ENCODE measurements at regions not wholly inside any gene's neighbourhood (a gene's known extent, or its start where the extent isn't known, plus 50 kb on each side); places are given as distances from the start of the nearest gene placed in this dataset.

DNA sequence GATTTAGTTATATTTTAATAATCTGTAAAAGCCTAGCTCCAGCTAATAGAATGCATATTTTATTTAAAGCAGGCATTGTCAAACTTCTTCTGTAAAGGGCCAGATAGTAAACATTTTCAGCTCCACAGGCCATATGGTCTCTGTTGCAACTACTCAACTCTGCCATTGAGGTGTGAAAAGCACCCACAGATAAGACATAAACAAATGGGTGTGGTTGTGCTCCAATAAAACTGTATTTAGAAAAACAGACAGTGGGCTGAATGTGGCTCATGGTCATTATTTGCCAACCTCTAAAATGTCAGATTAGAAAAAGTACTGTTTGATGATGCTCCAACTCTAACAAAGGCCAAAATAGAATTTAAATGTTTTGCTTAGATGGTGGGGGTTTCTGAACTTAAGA, 519.9 kb downstream of the RNF144A start:
- no peak for TF ChIP-seq POLR2AphosphoS5 (IDR thresholded peaks at IDR 0.05; ENCODE audit: low read depth, low read length)
- TF ChIP-seq SIN3A (IDR thresholded peaks at IDR 0.05; ENCODE audit: borderline replicate concordance, insufficient read depth, low read length), result no peak
- TF ChIP-seq, protein P1, sequence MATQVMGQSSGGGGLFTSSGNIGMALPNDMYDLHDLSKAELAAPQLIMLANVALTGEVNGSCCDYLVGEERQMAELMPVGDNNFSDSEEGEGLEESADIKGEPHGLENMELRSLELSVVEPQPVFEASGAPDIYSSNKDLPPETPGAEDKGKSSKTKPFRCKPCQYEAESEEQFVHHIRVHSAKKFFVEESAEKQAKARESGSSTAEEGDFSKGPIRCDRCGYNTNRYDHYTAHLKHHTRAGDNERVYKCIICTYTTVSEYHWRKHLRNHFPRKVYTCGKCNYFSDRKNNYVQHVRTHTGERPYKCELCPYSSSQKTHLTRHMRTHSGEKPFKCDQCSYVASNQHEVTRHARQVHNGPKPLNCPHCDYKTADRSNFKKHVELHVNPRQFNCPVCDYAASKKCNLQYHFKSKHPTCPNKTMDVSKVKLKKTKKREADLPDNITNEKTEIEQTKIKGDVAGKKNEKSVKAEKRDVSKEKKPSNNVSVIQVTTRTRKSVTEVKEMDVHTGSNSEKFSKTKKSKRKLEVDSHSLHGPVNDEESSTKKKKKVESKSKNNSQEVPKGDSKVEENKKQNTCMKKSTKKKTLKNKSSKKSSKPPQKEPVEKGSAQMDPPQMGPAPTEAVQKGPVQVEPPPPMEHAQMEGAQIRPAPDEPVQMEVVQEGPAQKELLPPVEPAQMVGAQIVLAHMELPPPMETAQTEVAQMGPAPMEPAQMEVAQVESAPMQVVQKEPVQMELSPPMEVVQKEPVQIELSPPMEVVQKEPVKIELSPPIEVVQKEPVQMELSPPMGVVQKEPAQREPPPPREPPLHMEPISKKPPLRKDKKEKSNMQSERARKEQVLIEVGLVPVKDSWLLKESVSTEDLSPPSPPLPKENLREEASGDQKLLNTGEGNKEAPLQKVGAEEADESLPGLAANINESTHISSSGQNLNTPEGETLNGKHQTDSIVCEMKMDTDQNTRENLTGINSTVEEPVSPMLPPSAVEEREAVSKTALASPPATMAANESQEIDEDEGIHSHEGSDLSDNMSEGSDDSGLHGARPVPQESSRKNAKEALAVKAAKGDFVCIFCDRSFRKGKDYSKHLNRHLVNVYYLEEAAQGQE (IDR thresholded peaks at IDR 0.05; ENCODE audit: insufficient read depth in 1 of 2, low read depth in 2 of 2, low read length in 2 of 2), result no peak
- no peak for TF ChIP-seq TAF1 (IDR thresholded peaks at IDR 0.05; ENCODE audit: borderline replicate concordance, insufficient read depth, low read length)
- no peak for TF ChIP-seq FOXP2 (optimal IDR thresholded peaks at IDR 0.05; ENCODE audit: borderline replicate concordance, extremely low read depth, extremely low read length, insufficient read depth)
